Activated CD4-positive, alpha-beta T cell treated with anti-CD3 and anti-CD28 coated beads, Interleukin-2, amount 10 ng/mL, durations not matched to agents 24 days and 14 days (primary cell): ENCODE measurements at regions not wholly inside any gene's neighbourhood (a gene's known extent, or its start where the extent isn't known, plus 50 kb on each side); places are given as distances from the start of the nearest gene placed in this dataset.
"Not testable (repeated sequence)": the region's sequence is repeated elsewhere in the genome, so short reads cannot be mapped to it uniquely, and the experiment has no call there.

ENCODE experiments used
- DNase-seq: peaks from one replicate; pipeline ENCODE4 v3.0.0; 2022
- H3K27ac Mint-ChIP-seq: one replicate; pipeline ENCODE4 v1.8.0; 2022; ENCODE audit warnings: mild to moderate bottlenecking, mixed read lengths
- H3K27me3 Mint-ChIP-seq: one replicate; pipeline ENCODE4 v1.8.0; 2022; ENCODE audit warnings: mixed read lengths
- H3K36me3 Mint-ChIP-seq: one replicate; pipeline ENCODE4 v1.8.0; 2022; ENCODE audit warnings: low read depth, mild to moderate bottlenecking, mixed read lengths
- H3K4me1 Mint-ChIP-seq: one replicate; pipeline ENCODE4 v1.8.0; 2021; ENCODE audit warnings: mixed read lengths
- H3K4me3 Mint-ChIP-seq: one replicate; pipeline ENCODE4 v1.8.0; 2022; ENCODE audit warnings: mild to moderate bottlenecking, moderate library complexity, mixed read lengths
- H3K9me3 Mint-ChIP-seq: one replicate; pipeline ENCODE4 v1.8.0; 2021; ENCODE audit warnings: mixed read lengths
- intact Hi-C: fragments of 100-400 bp; cut with micrococcal nuclease; formaldehyde crosslinking; loops from one replicate; pipeline ENCODE4 v1.15.1; 2023

- Mint-ChIP-seq H3K9me3 (no peaks in the 10 kb centered on the region), H3K27ac (no peak overlapping the region), H3K27me3 (no peaks in the 10 kb centered on the region), H3K4me3 (no peak overlapping the region), H3K36me3 (no peaks in the 10 kb centered on the region), H3K4me1 (no peaks in the 10 kb centered on the region)
- intact Hi-C loops: no loop called here
- DNase-seq: no peak
These were observed 187.7 kb upstream of the TAPT1 start for GRCh38 chr4:16413814-16414555.

GRCh38 chr4:16411501-16412085 lies 185.3 kb upstream of the TAPT1 start:
- H3K4me1 Mint-ChIP-seq: no peaks in the 10 kb centered on the region
- H3K4me3 Mint-ChIP-seq: no peak overlapping the region
- no peak for DNase-seq
- intact Hi-C loops: no loop called here
- H3K9me3 Mint-ChIP-seq: no peaks in the 10 kb centered on the region
- H3K27ac Mint-ChIP-seq: no peak overlapping the region
- no peaks in the 10 kb centered on the region for H3K27me3 Mint-ChIP-seq
- H3K36me3 Mint-ChIP-seq: no peaks in the 10 kb centered on the region

- H3K36me3 Mint-ChIP-seq, H3K9me3 Mint-ChIP-seq, intact Hi-C loops, H3K27me3 Mint-ChIP-seq, H3K27ac Mint-ChIP-seq, DNase-seq, H3K4me1 Mint-ChIP-seq, H3K4me3 Mint-ChIP-seq: not testable (repeated sequence)
These were observed 166.9 kb upstream of the TAPT1 start for GRCh38 chr4:16393216-16393615.

- Mint-ChIP-seq H3K9me3 (no peaks in the 10 kb centered on the region), H3K4me3 (no peak overlapping the region), H3K4me1 (no peaks in the 10 kb centered on the region), H3K36me3 (no peaks in the 10 kb centered on the region), H3K27me3 (no peaks in the 10 kb centered on the region), H3K27ac (no peak overlapping the region)
- no peak for DNase-seq
- intact Hi-C loops: no loop called here
These were observed 164.9 kb upstream of the TAPT1 start for GRCh38 chr4:16391196-16391595.

GRCh38 chr4:16387448-16387847 lies 161.2 kb upstream of the TAPT1 start:
- H3K4me1 Mint-ChIP-seq: no peaks in the 10 kb centered on the region

GRCh38 chr4:16386711-16387320 lies 160.5 kb upstream of the TAPT1 start:
- no peak for DNase-seq
- H3K27me3 Mint-ChIP-seq: no peaks in the 10 kb centered on the region
- no peak overlapping the region for H3K27ac Mint-ChIP-seq
- intact Hi-C loops: no loop called here
- H3K4me1 Mint-ChIP-seq: no peaks in the 10 kb centered on the region
- no peak overlapping the region for H3K4me3 Mint-ChIP-seq
- no peaks in the 10 kb centered on the region for H3K36me3 Mint-ChIP-seq
- H3K9me3 Mint-ChIP-seq: no peaks in the 10 kb centered on the region

More at GRCh38 chr4:16387448-16387847, 161.2 kb upstream of the TAPT1 start:
- DNase-seq: no peak
- Mint-ChIP-seq H3K27ac (no peak overlapping the region), H3K4me3 (no peak overlapping the region), H3K27me3 (no peaks in the 10 kb centered on the region), H3K9me3 (no peaks in the 10 kb centered on the region), H3K36me3 (no peaks in the 10 kb centered on the region)
- intact Hi-C loops: no loop called here

GRCh38 chr4:16384576-16384975 lies 158.3 kb upstream of the TAPT1 start:
- Mint-ChIP-seq H3K4me3 (no peak overlapping the region), H3K9me3 (no peaks in the 10 kb centered on the region), H3K27ac (no peak overlapping the region), H3K36me3 (no peaks in the 10 kb centered on the region), H3K4me1 (no peaks in the 10 kb centered on the region), H3K27me3 (no peaks in the 10 kb centered on the region)
- no peak for DNase-seq
- intact Hi-C loops: no loop called here

GRCh38 chr4:16382571-16382970 lies 156.3 kb upstream of the TAPT1 start:
- Mint-ChIP-seq H3K36me3 (no peaks in the 10 kb centered on the region), H3K27ac (no peak overlapping the region), H3K4me3 (no peak overlapping the region), H3K9me3 (no peaks in the 10 kb centered on the region), H3K4me1 (no peaks in the 10 kb centered on the region), H3K27me3 (no peaks in the 10 kb centered on the region)
- intact Hi-C loops: no loop called here
- DNase-seq: no peak

GRCh38 chr4:16377887-16378286 lies 151.6 kb upstream of the TAPT1 start:
- Mint-ChIP-seq H3K27me3 (no peaks in the 10 kb centered on the region), H3K36me3 (no peaks in the 10 kb centered on the region), H3K4me1 (no peaks in the 10 kb centered on the region), H3K9me3 (no peaks in the 10 kb centered on the region), H3K4me3 (no peak overlapping the region), H3K27ac (no peak overlapping the region)
- intact Hi-C loops: no loop called here
- no peak for DNase-seq

- H3K36me3 Mint-ChIP-seq: no peaks in the 10 kb centered on the region
- no peak overlapping the region for H3K27ac Mint-ChIP-seq
- no peaks in the 10 kb centered on the region for H3K27me3 Mint-ChIP-seq
- DNase-seq: no peak
- peaks cover under 1% of the 10 kb centered on the region for H3K9me3 Mint-ChIP-seq
- intact Hi-C loops: no loop called here
- H3K4me1 Mint-ChIP-seq: no peaks in the 10 kb centered on the region
- no peak overlapping the region for H3K4me3 Mint-ChIP-seq
These were observed 138.8 kb upstream of the TAPT1 start for GRCh38 chr4:16365036-16365569.

GRCh38 chr4:16360694-16361262 lies 134.5 kb upstream of the TAPT1 start:
- no peak for DNase-seq
- intact Hi-C loops: no loop called here
- Mint-ChIP-seq H3K27me3 (no peaks in the 10 kb centered on the region), H3K9me3 (no peaks in the 10 kb centered on the region), H3K27ac (no peak overlapping the region), H3K4me1 (no peaks in the 10 kb centered on the region), H3K36me3 (no peaks in the 10 kb centered on the region), H3K4me3 (no peak overlapping the region)

- intact Hi-C loops: no loop called here
- Mint-ChIP-seq H3K27me3 (no peaks in the 10 kb centered on the region), H3K4me1 (no peaks in the 10 kb centered on the region), H3K4me3 (no peak overlapping the region), H3K27ac (no peak overlapping the region), H3K36me3 (no peaks in the 10 kb centered on the region), H3K9me3 (no peaks in the 10 kb centered on the region)
- DNase-seq: no peak
These were observed 126.9 kb upstream of the TAPT1 start for GRCh38 chr4:16353165-16353564.

GRCh38 chr4:16351161-16351560 lies 124.9 kb upstream of the TAPT1 start:
- no peak for DNase-seq
- Mint-ChIP-seq H3K27ac (no peak overlapping the region), H3K27me3 (no peaks in the 10 kb centered on the region), H3K36me3 (no peaks in the 10 kb centered on the region), H3K4me1 (no peaks in the 10 kb centered on the region), H3K4me3 (no peak overlapping the region), H3K9me3 (no peaks in the 10 kb centered on the region)
- intact Hi-C loops: no loop called here

- no peaks in the 10 kb centered on the region for H3K4me1 Mint-ChIP-seq
- H3K27me3 Mint-ChIP-seq: peaks cover 2% of the 10 kb centered on the region
These were observed 118.6 kb upstream of the TAPT1 start for GRCh38 chr4:16344853-16345252.

More at GRCh38 chr4:16344853-16345252, 118.6 kb upstream of the TAPT1 start:
- DNase-seq: no peak
- Mint-ChIP-seq H3K9me3 (no peaks in the 10 kb centered on the region), H3K4me3 (no peak overlapping the region), H3K27ac (no peak overlapping the region), H3K36me3 (no peaks in the 10 kb centered on the region)
- intact Hi-C loops: no loop called here
